Activated CD4-positive, alpha-beta memory T cell treated with anti-CD3 and anti-CD28 coated beads, Interleukin-2, amount 10 ng/mL, durations not matched to agents 7 days and 5 days (primary cell): ENCODE measurements at regions not wholly inside any gene's neighbourhood (a gene's known extent, or its start where the extent isn't known, plus 50 kb on each side); places are given as distances from the start of the nearest gene placed in this dataset.
"Not testable (repeated sequence)": the region's sequence is repeated elsewhere in the genome, so short reads cannot be mapped to it uniquely, and the experiment has no call there.

Source experiments
- CTCF ChIA-PET: fragments of 350-600 bp; sonication (Branson Sonifier 250); formaldehyde crosslinking; loops from one replicate; lab custom pipeline; 2021; ENCODE audit warnings: antibody characterized with exemption, inconsistent platforms; lab: Charles Lee
- POLR2A ChIA-PET: fragments of 350-600 bp; sonication (Branson Sonifier 250); formaldehyde crosslinking; loops from one replicate; lab custom pipeline; 2021; ENCODE audit warnings: antibody characterized with exemption; lab: Charles Lee
- DNase-seq: peaks from one replicate; pipeline ENCODE4 v3.0.0-alpha.2; 2020
- H3K27ac Mint-ChIP-seq: one replicate; pipeline ENCODE4 v1.8.0; 2021; ENCODE audit warnings: mild to moderate bottlenecking, mixed read lengths
- H3K27me3 Mint-ChIP-seq: one replicate; pipeline ENCODE4 v1.8.0; 2021; ENCODE audit warnings: mixed read lengths
- H3K36me3 Mint-ChIP-seq: one replicate; pipeline ENCODE4 v1.8.0; 2021; ENCODE audit warnings: low read depth, mixed read lengths
- H3K4me1 Mint-ChIP-seq: one replicate; pipeline ENCODE4 v1.8.0; 2021; ENCODE audit warnings: mixed read lengths
- H3K4me3 Mint-ChIP-seq: one replicate; pipeline ENCODE4 v1.8.0; 2021; ENCODE audit warnings: mild to moderate bottlenecking, mixed read lengths
- H3K9me3 Mint-ChIP-seq: one replicate; pipeline ENCODE4 v1.8.0; 2021; ENCODE audit warnings: mixed read lengths

GRCh38 chr9:90697808-90698207 is 55.2 kb upstream of the DIRAS2 start:
- no peaks in the 10 kb centered on the region for H3K36me3 Mint-ChIP-seq
- no peaks in the 10 kb centered on the region for H3K9me3 Mint-ChIP-seq
- H3K27me3 Mint-ChIP-seq = peaks cover 16% of the 10 kb centered on the region
- no peak overlapping the region for H3K27ac Mint-ChIP-seq
- no peaks in the 10 kb centered on the region for H3K4me1 Mint-ChIP-seq
- DNase-seq = no peak
- POLR2A ChIA-PET = no interaction called here
- H3K4me3 Mint-ChIP-seq = no peak overlapping the region
- CTCF ChIA-PET = no interaction called here

GRCh38 chr9:90694187-90694586 is 51.6 kb upstream of the DIRAS2 start:
- H3K27me3 Mint-ChIP-seq, DNase-seq, H3K9me3 Mint-ChIP-seq, POLR2A ChIA-PET, H3K27ac Mint-ChIP-seq, H3K4me3 Mint-ChIP-seq, CTCF ChIA-PET, H3K4me1 Mint-ChIP-seq, H3K36me3 Mint-ChIP-seq: not testable (repeated sequence)
